NCI-H526 treated with DMSO at 0.1 percent for 48 hours (cell line): ENCODE measurements at regions not wholly inside any gene's neighbourhood (a gene's known extent, or its start where the extent isn't known, plus 50 kb on each side); places are given as distances from the start of the nearest gene placed in this dataset.

Source experiments
- DNase-seq: peaks from one replicate; lab custom pipeline; 2025; lab: John Stamatoyannopoulos, UW

DNA sequence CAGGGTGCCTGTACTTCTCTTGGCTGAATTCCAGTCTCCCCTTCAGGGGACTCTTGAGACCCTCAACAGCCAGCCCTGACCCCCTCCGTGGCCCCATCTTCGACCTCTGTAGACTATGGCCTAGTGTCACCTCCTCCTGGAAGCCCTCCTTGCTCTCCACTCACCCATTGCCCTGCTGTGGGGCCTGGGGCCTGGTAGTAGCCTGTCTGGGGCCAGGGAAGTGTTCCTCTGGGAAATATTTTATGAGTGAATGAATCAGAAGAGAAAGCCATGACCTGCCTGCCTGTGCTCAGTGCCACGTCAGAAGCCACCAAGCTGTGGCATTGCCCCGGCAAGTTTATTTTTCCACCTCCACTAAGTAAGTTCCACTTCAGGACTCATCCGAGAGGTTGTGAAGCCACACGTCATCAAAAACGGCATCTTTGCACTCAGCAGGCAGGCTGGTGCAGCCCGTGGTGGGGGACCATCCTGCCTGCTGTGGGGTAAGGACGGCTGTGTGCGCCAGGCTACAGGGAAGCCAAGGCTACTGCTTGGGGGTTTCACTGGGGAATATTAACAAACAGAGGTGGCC is 59.6 kb upstream of the PPARA start:
- DNase-seq, result no peak

DNA sequence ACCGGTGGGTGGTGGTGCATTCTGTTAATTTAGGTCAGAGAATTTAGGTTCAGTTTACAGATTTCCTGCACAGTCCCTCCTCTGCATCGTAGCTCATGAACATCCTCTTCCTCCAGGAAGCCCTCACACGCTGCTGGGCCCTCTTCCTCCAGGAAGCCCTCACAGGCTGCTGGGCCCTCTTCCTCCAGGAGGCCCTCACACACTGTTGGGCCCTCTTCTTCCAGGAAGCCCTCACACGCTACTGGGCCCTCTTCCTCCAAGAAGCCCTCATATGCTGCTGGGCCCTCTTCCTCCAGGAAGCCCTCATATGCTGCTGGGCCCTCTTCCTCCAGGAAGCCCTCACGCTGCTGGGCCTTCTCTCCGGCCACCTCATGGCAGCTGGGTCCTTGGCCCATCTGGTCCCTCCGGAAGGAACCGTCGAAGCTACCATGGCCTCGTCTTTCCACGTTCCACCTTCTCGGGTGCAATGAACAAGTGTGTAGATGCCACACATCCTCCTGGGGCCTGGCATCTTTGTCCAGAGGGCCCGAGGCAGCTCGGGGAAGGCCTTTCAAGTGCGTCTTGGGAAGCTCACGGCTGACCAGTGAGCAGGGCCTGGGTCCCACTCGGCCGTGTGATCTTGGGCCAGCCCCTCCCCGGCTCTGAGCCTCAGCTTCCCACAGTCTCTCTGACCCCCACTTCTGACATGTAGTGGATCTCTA is 58.9 kb upstream of the PPARA start:
- DNase-seq, result no peak

DNA sequence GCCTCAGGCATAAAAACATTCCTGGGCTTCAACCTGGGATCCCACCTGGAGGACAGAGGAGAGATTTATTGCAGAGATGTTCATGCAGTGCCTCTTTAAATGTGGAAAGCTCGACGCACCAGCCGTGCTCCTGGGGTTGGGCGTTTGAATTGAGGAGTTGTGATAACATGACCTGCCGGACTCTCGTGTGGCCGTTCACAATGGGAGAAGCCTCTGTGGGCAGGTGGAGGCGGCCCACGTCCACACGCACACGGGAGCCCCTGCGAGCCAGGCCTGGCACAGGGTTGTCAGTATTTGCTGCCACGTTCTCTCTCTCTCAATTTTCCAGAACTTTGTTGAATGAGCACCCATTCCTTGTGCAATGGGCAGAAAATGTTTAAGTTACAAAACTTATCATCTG is 58.3 kb upstream of the PPARA start:
- DNase-seq, result no peak

DNA sequence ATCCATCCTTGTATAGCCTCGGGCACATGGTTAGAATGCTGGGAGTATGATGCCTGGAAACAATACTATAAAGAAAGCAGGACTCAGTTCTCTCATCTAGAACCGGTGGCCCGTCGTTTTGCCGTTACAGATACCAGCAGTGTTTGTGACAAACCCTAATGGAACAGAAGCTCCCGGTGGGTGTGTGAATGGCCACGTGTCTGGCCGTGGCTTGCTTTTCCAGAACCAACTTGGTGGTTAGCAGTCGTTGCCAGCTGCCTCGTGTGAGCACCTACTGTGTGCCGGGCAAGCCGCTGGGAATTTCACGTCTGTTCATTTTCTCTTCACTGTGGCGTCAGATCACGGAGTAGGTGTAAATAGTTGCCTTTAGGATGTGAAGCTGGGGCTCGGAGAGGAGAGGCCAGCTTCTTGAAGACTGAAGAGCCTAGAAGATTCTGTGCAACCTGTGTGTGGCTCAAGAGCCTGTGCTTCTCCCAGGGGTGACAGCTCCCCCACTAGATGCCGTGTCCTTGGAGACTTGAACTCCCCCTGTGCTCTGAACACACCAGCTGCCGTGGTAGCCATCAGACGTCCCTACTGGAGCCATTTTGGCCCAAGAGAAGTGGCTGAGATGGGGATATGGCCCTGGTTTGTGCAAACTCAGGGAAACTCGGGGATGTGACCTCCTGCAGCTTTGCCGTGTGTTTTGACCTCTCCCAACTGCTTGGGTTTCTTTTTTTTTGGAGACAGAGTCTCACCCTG is 57.5 kb upstream of the PPARA start:
- DNase-seq, result no peak

DNA sequence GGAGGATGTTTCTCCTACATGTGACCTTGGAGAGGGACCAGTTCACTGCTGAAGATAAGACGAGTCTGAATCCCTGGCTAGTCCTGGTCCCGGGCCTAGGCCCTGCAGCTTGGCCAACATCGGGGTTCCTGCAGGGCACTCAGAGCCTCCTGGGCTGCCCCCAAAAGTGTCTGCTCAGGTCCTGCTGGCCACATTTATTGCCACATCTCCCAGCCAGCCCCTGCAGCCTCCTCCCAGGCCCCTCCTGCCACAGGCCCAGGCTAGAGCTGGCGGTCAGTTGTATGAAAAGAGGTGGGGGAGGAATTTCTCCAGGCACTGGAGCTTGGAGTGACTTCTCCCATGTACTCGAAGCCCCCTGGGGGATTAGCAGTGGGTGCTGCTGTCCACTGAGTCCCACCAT is 56.5 kb upstream of the PPARA start:
- DNase-seq, result no peak

DNA sequence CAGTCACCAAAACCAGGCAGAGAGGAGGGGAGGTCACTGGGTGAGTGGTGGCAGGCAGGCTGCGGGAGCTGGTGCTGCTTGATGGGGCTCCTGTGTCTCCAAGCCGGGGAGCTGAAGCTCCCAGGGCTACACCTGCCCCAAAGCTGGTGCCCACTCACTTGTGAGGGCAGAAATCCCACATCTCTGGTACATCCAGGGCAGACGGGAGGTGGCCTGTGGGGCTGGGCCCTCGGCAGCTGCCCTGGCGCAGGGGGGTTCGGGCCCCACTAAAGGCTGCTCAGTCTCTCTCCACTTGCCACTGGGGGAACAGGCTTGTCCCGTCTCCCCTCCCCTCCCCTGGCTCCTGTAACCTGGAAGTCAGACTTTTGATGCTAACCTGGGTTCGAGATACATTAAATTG is 55.6 kb upstream of the PPARA start:
- no peak for DNase-seq

DNA sequence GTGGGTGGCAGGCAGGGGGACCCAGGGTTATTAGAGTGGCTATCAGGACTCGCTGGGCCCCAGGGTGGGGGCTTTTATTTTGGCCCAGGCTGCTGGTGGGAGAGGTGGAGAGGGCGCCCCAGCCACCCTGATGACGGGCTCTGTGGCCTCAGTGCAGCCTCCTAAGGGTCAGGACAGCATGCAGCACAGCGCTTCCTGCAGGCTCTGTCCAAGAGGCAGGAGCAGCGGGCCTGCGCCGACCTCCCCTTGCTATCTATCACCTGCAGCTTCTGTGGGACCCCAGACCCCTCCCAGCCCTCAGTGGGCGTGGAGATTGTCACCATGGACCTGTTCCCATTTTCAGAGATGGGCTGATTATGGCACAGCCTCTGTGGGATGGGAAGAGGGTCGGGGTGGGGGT is 54.3 kb upstream of the PPARA start:
- DNase-seq, result no peak

DNA sequence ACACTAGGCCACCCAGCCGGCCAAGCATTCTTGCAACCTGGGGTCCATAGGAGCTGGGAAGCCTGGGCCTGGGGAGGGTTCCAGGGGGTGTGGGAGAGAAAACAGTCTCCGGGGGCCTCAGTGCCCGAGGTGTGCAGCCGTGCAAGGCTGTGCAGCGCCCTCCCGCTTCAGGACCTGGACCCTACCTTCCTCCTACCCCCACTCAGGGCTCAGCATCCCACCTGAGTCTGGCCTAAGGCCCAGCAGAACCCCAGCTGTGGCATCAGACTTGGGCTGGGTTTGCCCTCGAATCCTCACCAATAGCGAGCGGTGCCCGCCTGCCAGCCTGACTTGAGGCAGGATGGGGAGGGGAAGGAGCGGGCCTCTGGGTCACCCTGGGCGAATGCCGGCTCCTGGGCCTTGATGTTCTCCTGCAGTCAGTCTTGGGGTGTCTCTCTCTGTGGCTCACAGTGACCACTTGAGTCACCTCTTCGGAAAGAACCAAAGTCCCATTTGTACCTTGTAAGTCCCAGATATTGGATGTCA is 53.6 kb upstream of the PPARA start:
- no peak for DNase-seq

DNA sequence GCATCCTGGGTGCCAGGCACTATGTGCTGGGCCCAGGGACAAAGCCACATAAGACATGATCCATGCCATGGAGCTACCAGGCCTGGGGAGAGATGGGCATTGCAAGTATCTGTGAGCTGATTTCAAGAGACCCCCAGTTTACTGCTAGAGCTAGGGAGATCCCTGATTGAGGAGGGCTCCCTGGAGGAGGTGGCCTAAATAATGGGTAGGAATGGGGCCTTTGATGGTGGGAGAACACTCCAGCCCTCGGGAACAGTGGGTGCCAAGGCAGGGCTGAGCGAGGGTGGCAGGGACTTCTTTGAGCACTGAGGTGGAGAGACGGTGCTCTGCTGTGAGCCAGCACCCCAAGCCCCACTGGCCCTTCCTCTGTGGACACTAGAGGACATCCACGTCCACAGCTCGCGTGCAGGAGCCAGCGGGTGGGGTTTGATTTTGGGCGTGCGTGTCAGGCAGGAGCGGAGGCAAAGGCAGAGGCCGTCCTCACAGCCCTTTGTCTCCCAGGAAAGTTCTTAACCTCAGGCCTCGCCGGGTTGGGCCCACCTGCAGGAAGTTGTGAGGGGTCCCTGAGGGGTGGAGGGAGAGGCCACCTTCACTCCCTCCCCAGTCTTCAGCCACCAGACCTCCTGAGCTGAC is 52.9 kb upstream of the PPARA start:
- DNase-seq, result no peak

DNA sequence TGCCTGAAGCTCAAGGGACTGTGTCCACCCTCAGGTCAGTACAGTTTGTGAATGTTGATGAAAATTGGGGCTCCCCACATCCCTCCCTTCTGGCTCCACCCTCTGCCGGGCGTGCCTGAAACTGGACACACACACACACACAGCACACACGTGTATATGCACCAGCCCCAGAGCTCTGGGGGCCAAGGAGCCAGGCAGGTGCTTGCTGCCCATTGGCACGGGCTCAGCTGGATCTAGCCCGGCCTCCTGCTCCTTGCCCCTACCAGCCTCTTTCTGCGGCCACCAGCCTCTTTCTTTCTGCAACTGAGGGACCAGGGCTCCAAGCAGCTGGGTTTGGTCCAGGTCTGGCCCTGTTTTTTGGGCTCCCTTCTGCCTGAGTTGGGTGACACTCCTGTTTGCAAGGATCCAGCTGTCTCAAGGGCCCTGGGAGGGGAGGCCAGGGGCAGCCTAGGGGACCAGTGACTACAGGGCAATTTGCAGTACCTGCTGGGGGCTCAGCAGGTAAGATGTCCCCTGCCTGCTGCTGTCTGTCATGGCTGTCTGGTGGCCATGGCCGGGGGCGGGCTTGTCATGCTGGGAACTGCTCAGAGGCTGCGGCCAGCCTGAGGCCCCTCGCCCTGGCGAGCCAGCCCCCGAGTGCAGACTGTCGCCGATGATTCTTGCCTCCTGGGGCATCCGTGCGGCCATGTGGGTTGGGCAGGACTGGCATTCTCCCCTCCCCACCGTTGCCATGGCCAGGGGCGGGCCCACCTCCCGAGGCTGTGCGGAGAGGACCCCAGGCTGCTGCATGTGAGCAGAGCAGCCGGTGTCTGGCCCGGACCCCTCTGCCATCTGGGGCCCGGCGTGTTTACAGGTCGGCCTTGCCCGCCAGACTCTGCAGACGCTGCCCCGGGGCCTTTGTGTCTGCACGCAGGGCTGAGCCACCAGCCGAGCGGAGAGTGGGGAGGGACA is 51.5 kb upstream of the PPARA start:
- DNase-seq, result no peak

DNA sequence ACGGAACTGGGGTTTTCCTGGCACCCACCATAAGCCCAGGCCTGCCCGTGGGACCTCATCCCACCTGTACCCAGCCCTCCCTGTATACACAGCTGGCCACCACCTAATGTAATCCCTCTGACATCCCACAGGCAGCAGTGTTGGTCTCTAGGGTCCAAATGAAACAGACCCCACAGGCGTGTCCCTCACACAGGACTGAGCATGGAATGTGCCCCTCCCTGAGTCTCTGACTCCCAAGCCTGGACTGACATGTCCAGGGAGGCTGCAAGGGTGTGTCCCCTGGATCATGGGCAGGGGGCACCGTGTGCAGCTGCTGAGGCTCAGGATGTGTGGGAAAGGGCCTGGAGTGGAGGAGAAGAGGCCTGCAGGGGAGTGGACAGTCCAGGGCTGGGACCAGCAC is 50.6 kb upstream of the PPARA start:
- no peak for DNase-seq

DNA sequence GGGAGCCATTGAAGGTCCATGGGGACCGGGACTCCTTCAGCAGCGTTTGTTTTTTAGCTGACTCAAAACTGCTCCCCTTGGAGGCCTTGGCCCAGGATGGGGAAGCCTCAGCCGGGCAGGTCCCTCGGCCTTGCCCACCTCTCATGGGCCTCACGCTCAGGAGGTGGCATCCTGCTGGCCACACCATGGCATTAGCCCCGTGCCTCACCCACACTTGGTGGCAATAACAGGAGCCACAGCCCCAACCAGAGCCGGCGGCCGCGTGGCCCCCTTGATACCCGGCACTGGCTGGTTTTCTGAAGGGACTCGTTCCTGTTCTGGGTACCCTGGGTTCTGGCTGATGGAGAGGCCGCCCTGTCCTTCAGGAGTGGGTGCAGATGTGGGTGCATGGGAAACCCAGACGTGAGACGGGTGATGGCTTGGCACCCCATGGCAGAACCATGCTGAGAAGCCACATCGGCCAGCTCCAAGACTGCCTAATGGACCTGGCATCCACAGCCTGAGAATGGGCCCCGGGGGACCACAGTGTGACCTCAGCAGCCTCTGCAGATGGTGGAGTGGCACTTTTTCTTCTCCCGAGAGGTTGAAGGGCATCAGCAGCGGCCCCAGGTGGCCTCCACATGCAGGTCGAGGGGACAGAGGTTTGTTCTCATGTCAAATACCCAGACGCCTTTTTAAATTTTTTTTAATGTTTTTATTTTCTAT is 49.8 kb upstream of the PPARA start:
- no peak for DNase-seq
